ENCODE measurements at regions not wholly inside any gene's neighbourhood (a gene's known extent, or its start where the extent isn't known, plus 50 kb on each side); places are given as distances from the start of the nearest gene placed in this dataset.

DNA sequence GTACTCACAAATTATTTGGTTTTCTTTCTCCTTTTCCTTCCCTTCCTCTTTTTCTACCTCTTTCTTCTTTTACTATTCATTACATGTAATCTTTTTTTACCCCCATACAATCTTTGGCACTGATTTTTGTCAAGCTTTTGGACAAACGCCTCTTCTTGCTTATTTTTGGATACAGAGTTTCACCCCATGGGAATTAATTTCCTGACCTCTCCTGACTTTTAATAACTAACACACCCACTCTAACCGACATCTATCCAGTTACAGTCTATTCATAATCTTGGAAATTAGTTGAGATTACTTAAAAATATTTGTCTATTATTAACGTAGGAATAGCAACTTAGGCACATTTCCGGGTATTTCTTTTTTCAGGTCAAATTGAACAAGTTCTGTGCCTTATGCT is 101.2 kb downstream of the HDGFL1 start:
- DNase-seq = no peak

DNA sequence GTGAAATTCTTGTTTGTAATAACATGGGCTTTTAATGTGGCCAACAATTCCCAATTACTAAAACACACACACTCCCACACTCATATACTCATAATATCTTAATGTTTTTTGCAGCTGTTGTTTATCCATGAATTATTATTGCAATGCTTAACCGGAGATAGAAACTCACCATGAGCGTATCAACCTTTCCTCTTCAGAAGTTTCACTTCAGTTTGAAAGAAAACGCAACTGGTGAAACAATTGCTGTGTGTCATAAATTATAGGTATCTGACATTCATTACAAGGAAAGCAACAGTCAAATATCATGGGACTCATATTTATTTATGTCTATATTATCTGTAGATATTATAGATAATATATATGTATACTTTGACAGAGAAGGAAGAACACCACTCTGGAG is 104.1 kb downstream of the HDGFL1 start:
- no peak for DNase-seq

GRCh38 chr6:22680950-22681349 is 111.6 kb downstream of the HDGFL1 start:
- no peak for DNase-seq

GRCh38 chr6:22681761-22682160 is 112.4 kb downstream of the HDGFL1 start:
- no peak for DNase-seq

GRCh38 chr6:22682979-22683378 is 113.6 kb downstream of the HDGFL1 start:
- DNase-seq = no peak

- no peak for DNase-seq
Measured at GRCh38 chr6:22690446-22690845, 121.1 kb downstream of the HDGFL1 start.

GRCh38 chr6:22694092-22694724 is 124.8 kb downstream of the HDGFL1 start:
- no peak for DNase-seq

DNA sequence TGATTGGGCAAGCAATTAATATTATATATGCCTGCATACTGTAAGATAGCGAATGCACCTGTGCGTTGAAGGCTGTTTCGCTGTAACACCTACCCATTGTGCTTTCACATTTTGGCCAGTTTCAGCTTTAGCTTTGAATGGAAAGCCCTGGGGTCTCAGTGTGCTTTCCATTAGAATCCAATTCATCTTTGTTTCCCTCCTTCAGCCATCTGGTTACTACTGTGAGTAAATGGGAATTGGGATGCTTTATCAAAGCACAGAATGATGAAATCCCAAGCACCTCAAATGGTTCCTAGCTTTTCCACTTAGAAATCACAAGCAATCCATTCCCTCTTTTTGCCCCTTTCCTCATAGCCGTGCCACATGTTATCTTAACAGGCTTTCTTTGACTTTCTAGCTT is 127.1 kb downstream of the HDGFL1 start:
- no peak for DNase-seq

DNA sequence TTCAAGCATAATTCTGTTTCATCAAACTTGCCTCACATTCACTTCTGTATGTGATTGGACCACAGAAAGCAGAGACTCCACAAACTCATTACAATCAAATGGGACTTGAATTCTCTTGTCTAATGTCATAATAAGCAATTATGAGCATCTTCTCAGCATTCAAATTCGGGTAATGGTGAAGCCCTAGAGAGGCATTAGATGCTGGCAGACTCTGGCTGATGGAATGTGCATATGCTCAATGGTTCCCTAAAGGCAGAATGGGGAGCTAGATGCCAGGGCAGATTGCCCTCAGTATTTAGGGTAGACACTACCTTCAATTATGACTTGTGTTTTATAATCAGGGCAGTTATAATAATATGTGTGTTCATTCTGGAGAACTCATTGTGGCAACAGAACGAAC is 127.9 kb downstream of the HDGFL1 start:
- DNase-seq = no peak

- no peak for DNase-seq
Measured at GRCh38 chr6:22699151-22699550, 129.8 kb downstream of the HDGFL1 start.

GRCh38 chr6:22706651-22707050 is 137.3 kb downstream of the HDGFL1 start:
- no peak for DNase-seq

- no peak for DNase-seq
Measured at GRCh38 chr6:22708469-22708868, 139.1 kb downstream of the HDGFL1 start.

DNA sequence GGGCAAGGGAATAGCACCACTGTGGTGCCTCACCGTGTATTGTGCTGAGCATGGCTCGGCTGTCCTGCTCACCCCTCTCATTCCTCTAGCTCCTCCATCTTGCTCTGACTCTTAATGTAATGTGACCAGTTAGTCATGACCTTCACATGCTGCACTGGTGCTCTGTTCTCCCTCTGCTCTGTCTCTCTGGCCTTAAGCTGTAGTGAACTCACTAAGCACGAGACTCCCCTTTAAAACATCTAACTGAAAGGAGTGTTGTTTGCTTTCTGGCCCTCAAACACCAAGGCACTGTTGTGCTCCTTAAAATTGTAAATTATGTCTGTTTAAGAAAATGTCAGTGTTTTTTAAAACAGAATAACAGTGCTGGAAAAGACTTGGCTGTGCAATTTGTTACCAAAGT is 140.4 kb downstream of the HDGFL1 start:
- no peak for DNase-seq

- DNase-seq = no peak
Measured at GRCh38 chr6:22716721-22717120, 147.4 kb downstream of the HDGFL1 start.

DNA sequence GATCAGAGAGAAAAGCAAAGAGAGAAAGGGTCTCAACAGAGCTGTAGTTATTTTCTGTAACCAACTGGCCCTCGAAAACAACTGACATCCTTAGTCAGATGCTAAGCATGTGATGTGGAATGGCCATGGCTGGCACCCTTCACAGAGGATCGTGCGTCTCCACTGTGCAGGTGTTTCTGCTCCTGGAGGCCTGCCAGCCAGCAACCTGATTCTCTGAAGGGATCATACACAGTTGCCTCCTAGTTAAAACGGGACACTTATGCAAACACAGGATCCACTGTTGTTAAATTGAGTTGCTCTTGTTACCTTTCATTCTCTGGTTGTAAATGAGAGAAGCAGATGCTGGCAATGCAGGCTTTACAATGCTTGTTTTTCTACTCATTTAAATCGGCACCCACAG is 148.5 kb downstream of the HDGFL1 start:
- peak; percentile 2 for DNase-seq

- DNase-seq = no peak
Measured at GRCh38 chr6:22722913-22723312, 153.5 kb downstream of the HDGFL1 start.

- no peak for DNase-seq
Measured at GRCh38 chr6:22726966-22727365, 157.6 kb downstream of the HDGFL1 start.

- no peak for DNase-seq
Measured at GRCh38 chr6:22727710-22728109, 158.3 kb downstream of the HDGFL1 start.

DNA sequence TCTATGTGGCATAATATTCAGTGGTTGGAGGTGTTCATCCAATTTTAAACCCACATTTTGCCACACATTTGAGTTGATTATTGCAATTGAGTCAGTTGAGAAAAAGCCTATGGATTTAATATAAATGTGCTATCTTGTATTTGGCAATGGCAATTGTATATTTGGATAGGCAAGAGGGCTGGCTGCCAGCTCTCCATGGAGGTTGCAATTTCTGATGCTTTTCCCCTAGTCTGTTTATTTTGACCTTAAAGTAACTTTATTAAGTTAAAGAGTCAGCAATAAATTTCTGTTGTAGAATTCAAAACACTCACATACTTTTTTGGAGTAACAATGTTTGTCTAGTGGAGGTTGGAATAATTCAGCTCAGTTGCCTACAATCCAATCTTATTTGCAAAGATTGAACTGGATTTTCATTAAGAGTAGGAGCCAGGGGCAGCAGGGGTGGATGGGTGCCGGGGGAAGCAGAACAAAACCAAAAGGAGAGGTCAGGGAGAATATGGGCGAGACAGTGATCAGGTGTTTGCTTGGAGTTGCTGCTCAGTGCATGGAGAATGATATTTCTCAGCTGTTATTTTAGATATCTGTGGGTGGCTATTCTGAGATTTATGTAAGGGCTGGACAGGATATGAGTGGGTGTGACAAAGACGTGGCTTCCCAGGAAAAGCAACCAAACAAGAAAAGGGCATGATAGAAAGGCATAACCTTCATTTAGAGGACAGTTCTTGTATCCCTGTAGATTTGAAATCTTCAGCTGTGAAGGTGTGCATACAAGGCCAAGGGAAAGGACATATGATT is 163.0 kb downstream of the HDGFL1 start:
- DNase-seq = no peak

DNA sequence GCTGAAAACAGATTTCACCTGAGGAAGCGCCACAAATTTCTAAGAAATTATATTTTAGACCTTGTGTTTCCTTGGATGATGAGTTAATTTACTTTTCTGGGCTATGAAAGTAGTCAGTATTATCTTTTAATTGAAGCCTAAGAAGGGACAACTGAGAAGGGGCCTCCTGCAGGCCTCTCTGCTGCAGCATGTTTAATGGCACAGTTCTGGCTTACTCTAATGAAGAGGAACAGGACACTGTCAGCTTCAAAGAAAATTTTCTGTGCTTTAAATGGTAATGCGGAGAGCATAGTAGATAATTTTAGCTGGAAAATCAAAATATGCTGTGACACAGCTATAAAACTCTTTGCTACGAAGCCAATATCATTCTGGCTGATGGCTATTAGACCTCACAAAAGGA is 167.4 kb downstream of the HDGFL1 start:
- DNase-seq = no peak

DNA sequence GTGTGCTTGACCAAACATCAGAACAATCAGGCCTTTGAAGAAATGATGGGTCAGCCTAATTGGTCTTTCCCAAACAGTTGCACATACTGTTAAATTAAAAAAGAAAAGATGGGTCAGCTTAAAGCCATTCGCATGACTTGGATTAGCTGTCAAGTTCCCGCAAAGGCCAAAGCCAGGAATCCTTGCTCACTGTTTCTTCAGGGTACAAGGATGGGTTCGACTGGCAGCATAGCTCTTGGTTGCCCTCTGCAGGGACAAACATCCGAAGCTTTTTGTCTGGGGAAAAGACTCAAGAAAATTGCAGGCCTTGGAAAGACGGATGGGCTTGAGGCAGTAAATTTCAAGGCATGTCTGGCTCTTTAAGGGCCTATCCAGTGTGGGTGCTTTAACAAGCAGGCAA is 168.0 kb downstream of the HDGFL1 start:
- DNase-seq = no peak

DNA sequence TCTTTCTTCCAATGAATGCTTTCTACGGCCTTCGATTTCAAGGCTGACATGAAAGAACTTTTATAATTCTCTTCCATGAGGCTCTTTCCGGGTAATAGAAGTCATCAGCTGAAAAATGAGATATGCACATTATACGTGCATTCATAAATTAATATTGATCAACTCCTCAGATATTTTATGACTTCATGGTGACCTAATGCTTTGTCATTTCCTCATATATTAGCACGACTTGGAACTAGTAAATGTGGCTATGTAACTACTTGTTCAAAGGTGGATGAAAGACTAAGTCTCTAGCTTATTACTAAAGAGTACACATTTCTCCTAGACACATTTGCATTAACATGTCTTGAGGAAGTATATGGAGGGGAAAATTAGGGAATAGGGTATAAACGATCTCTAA is 168.8 kb downstream of the HDGFL1 start:
- DNase-seq = no peak

- no peak for DNase-seq
Measured at GRCh38 chr6:22747571-22747970, 178.2 kb downstream of the HDGFL1 start.

DNA sequence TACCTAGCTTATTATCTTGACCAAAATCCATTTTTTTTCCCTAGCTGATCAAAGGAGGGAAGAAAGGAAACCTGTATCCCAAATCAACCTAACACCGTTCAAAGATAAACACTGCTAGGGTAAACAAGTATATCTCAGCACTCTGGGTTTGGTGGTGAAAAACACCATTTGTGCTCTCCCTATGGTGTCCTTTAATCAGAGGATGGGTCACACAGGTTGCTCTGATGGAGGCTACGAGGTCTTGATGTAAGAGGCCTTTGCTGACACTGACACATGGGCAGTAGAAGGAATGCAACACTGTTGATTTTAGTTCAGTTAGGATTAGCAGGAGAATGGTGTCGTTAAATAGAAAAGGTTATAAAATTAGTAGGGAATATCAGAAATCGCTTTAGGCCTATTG is 179.3 kb downstream of the HDGFL1 start:
- DNase-seq = no peak

DNA sequence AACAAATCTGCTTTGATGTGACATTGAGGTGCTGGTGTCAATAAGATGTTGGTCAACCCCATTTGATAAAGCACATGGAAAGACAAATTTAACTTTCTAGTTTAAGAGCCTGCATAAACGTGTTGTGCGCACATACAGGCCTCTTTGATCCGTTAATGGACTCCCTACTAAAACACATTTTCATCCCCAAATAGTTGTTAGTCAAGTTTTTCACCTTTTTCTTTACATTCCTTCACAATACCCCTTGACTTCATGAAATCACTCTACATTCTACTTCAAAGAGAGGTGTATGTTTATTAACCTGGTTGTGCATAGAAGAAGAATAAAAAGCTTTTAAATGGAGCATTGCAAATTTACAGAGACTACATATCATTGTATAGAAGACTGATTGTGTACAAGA is 180.3 kb downstream of the HDGFL1 start:
- no peak for DNase-seq

Data from activated CD4-positive, alpha-beta T cell treated with anti-CD3 and anti-CD28 coated beads, Interleukin-2, amount 50 U/mL, for 1 hour (primary cell).